ENCODE measurements at regions not wholly inside any gene's neighbourhood (a gene's known extent, or its start where the extent isn't known, plus 50 kb on each side); places are given as distances from the start of the nearest gene placed in this dataset.

GRCh38 chr6:1143655-1144054 is 168.2 kb upstream of the FOXQ1 start:
- no peak overlapping the region for H3K4me3 ChIP-seq
- H3K27ac ChIP-seq: no peak overlapping the region
- DNase-seq: no peak
- 79 to 83% (median 80%) methylated on average over 7 of the region's 7 CpGs for WGBS, 3 donors
- intact Hi-C loops (cut with DNase I): no loop called here
- TF ChIP-seq EP300 (IDR thresholded peaks at IDR 0.05) (no peak), POLR2A (IDR thresholded peaks at IDR 0.05) (no peak), CTCF (IDR thresholded peaks at IDR 0.05) (no peak)
- H3K27me3 ChIP-seq: no peaks in the 10 kb centered on the region
- H3K9me3 ChIP-seq: no peaks in the 10 kb centered on the region
- no peaks in the 10 kb centered on the region for H3K4me1 ChIP-seq (ENCODE audit: insufficient read depth)
- H3K36me3 ChIP-seq: no peaks in the 10 kb centered on the region

DNA sequence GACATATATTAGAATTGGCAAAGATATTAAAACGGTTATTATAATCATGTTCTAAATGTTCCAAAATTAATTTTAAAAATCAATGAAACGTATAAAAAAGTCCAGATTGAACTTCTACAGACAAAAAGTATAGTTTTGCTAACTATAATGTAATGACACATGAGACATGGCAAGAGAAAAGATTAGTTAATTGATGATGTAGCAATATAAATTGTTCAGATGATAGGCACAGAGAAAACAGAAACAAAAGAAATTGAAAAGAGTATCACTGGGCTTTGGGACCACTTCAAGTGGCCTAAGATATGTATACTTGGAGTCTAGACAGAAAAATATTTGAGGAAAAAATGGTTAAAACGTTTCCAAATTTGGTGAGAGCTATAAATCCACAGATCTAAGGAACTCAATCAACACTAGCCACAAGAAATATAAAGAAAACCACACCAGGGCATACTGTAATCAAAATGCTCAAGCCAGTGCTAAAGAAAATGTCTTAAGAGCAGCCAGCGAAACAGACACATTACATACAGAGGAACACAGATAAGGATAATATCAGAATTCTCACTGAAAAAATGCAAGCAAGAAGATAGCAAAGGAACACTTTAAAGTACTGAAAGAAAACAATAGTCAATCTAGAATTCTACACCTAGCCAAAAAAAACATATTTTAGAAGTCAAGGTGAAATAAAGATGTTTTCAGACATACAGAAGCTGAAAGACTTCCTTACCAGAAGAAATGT is 172.6 kb upstream of the FOXQ1 start:
- Histone ChIP-seq H3K27me3 (no peaks in the 10 kb centered on the region), H3K4me3 (no peak overlapping the region), H3K4me1 (ENCODE audit: insufficient read depth) (no peaks in the 10 kb centered on the region), H3K9me3 (no peaks in the 10 kb centered on the region), H3K36me3 (no peaks in the 10 kb centered on the region), H3K27ac (no peak overlapping the region)
- DNase-seq: no peak
- intact Hi-C loops (cut with DNase I): no loop called here
- TF ChIP-seq EP300 (IDR thresholded peaks at IDR 0.05): no peak
- no peak for TF ChIP-seq POLR2A (IDR thresholded peaks at IDR 0.05)
- no peak for TF ChIP-seq CTCF (IDR thresholded peaks at IDR 0.05)
- WGBS, 3 donors: 60 to 78% (median 67%) methylated on average over 4 of the region's 4 CpGs

- no peaks in the 10 kb centered on the region for H3K36me3 ChIP-seq
- no peak for DNase-seq
- no peak overlapping the region for H3K4me3 ChIP-seq
- H3K4me1 ChIP-seq (ENCODE audit: insufficient read depth): no peaks in the 10 kb centered on the region
- TF ChIP-seq POLR2A (IDR thresholded peaks at IDR 0.05) (no peak), CTCF (IDR thresholded peaks at IDR 0.05) (no peak), EP300 (IDR thresholded peaks at IDR 0.05) (no peak)
- WGBS, 3 donors: 87 to 90% (median 88%) methylated on average over 6 of the region's 6 CpGs
- no peak overlapping the region for H3K27ac ChIP-seq
- no peaks in the 10 kb centered on the region for H3K9me3 ChIP-seq
- H3K27me3 ChIP-seq: no peaks in the 10 kb centered on the region
- intact Hi-C loops (cut with DNase I): no loop called here
These were observed 174.0 kb upstream of the FOXQ1 start for GRCh38 chr6:1137849-1138248.

DNA sequence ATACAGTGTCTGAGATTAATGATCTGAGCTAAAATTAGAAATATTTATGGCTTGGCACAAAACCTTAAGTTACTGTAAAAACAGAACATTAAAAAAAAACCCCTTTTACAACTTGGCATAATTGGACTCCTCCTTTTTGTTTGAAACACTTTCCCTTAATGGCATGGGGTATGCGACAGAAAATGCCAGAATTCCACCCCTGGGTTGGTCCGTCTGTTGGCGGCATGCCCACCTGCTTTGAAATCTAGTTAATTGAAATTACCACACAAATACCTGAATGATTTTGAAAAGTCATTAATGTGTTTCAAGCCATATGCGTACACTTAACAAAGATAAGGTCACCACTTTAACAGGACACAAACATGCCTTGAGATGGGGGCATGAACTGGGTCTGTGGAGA is 175.1 kb upstream of the FOXQ1 start:
- no peaks in the 10 kb centered on the region for H3K9me3 ChIP-seq
- H3K27ac ChIP-seq: no peak overlapping the region
- no peak for DNase-seq
- TF ChIP-seq EP300 (IDR thresholded peaks at IDR 0.05): no peak
- TF ChIP-seq CTCF (IDR thresholded peaks at IDR 0.05): no peak
- no peak for TF ChIP-seq POLR2A (IDR thresholded peaks at IDR 0.05)
- H3K4me3 ChIP-seq: no peak overlapping the region
- no peaks in the 10 kb centered on the region for H3K4me1 ChIP-seq (ENCODE audit: insufficient read depth)
- H3K27me3 ChIP-seq: no peaks in the 10 kb centered on the region
- intact Hi-C loops (cut with DNase I): no loop called here
- 44 to 50% (median 45%) methylated on average over 4 of the region's 4 CpGs for WGBS, 3 donors
- H3K36me3 ChIP-seq: no peaks in the 10 kb centered on the region

All from ovary (tissue), 7 donors.